OCI-LY7 (cell line): ENCODE measurements at regions not wholly inside any gene's neighbourhood (a gene's known extent, or its start where the extent isn't known, plus 50 kb on each side); places are given as distances from the start of the nearest gene placed in this dataset.

Experiments used
- EZH2phosphoT487 ChIP-seq: fragments of 200-600 bp; sonication (generic); IDR thresholded peaks from 2 replicates; pipeline ENCODE4 v1.6.1; 2018; ENCODE audit warnings: low read depth, borderline replicate concordance, mild to moderate bottlenecking, mixed run types, antibody characterized with exemption, low read length, moderate library complexity, mixed read lengths
- TF ChIP-seq, protein P1 (sequence below): fragments of 200-600 bp; sonication (generic); conservative IDR thresholded peaks from 2 replicates; pipeline ENCODE4 v1.5.1; 2014; ENCODE audit warnings: mild to moderate bottlenecking, antibody characterized with exemption, low read length, moderate library complexity, mixed read lengths

DNA sequence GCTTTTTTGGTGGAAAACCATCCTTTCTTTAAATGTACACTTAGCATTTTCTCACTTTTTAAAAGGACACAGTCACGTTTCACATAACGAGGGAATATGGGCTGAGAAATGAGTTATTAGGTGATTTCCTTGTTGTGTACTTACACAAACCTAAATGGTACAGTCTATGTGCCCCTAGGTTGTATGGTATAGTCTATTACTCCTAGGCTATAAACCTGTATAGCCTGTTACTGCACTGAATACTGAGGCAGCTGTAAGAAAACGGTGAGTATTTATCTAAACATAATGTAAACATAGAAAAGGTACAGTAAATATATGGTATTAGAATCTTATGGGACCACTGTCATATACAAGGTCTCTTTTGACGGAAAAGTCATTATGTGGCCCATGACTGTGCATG lies 913.5 kb upstream of the GHITM start:
- TF ChIP-seq, protein P1, sequence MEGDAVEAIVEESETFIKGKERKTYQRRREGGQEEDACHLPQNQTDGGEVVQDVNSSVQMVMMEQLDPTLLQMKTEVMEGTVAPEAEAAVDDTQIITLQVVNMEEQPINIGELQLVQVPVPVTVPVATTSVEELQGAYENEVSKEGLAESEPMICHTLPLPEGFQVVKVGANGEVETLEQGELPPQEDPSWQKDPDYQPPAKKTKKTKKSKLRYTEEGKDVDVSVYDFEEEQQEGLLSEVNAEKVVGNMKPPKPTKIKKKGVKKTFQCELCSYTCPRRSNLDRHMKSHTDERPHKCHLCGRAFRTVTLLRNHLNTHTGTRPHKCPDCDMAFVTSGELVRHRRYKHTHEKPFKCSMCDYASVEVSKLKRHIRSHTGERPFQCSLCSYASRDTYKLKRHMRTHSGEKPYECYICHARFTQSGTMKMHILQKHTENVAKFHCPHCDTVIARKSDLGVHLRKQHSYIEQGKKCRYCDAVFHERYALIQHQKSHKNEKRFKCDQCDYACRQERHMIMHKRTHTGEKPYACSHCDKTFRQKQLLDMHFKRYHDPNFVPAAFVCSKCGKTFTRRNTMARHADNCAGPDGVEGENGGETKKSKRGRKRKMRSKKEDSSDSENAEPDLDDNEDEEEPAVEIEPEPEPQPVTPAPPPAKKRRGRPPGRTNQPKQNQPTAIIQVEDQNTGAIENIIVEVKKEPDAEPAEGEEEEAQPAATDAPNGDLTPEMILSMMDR = no peak
- no peak for TF ChIP-seq EZH2phosphoT487
